OCI-LY7 (cell line): ENCODE measurements at regions not wholly inside any gene's neighbourhood (a gene's known extent, or its start where the extent isn't known, plus 50 kb on each side); places are given as distances from the start of the nearest gene placed in this dataset.

Experiments
- BruUV-seq: library from RNA; stranded (reverse); fragments of 400-500 nt; replicated peaks from 2 replicates; lab custom pipeline; 2021; lab: Mats Ljungman, UMichigan
- CTCF ChIA-PET: fragments of 300-600 bp; sonication (Branson Sonifier 250); formaldehyde crosslinking; loops from one replicate; lab custom pipeline; 2022; ENCODE audit warnings: antibody characterized with exemption; ENCODE audit not compliant: unreplicated experiment; lab: Charles Lee
- POLR2A ChIA-PET: fragments of 300-600 bp; sonication (Branson Sonifier 250); formaldehyde crosslinking; loops from one replicate; lab custom pipeline; 2022; ENCODE audit warnings: antibody characterized with exemption; lab: Charles Lee
- DNase-seq: peaks from one replicate; pipeline ENCODE4 v3.0.0-alpha.2; 2015; ENCODE audit warnings: low spot score
- H2AFZ ChIP-seq: fragments of 200-600 bp; sonication (generic), shearing (Covaris generic); 2 replicates; pipeline ENCODE4 v1.6.1; 2014; ENCODE audit warnings: mild to moderate bottlenecking, antibody characterized with exemption, low read length, moderate library complexity
- H3K27ac ChIP-seq: fragments of 200-600 bp; sonication (generic); 2 replicates; pipeline ENCODE4 v1.5.1; 2014; ENCODE audit warnings: mixed run types, low read depth, mild to moderate bottlenecking, moderate library complexity, low read length, inconsistent platforms; ENCODE audit not compliant: poor library complexity, severe bottlenecking
- H3K36me3 ChIP-seq: fragments of 200-600 bp; sonication (generic); 2 replicates; pipeline ENCODE4 v1.6.1; 2014; ENCODE audit warnings: mild to moderate bottlenecking, antibody characterized with exemption, low read length, moderate library complexity, mixed read lengths; ENCODE audit not compliant: insufficient read depth
- H3K4me1 ChIP-seq: fragments of 200-600 bp; sonication (generic); 2 replicates; pipeline ENCODE4 v1.5.1; 2014; ENCODE audit warnings: mild to moderate bottlenecking, low read length; ENCODE audit not compliant: insufficient read depth, poor library complexity, severe bottlenecking
- H3K4me2 ChIP-seq: fragments of 200-600 bp; sonication (generic); 2 replicates; pipeline ENCODE4 v1.6.1; 2014; ENCODE audit warnings: mild to moderate bottlenecking, low read length
- H3K4me3 ChIP-seq: fragments of 200-600 bp; sonication (generic); 2 replicates; pipeline ENCODE4 v1.5.1; 2014; ENCODE audit warnings: mild to moderate bottlenecking, low read depth, low read length; ENCODE audit not compliant: poor library complexity, severe bottlenecking
- H3K79me2 ChIP-seq: fragments of 200-600 bp; sonication (generic); 2 replicates; pipeline ENCODE4 v1.6.1; 2016; ENCODE audit warnings: low read depth, mild to moderate bottlenecking, low read length, moderate library complexity, mixed read lengths; ENCODE audit not compliant: insufficient read depth
- H3K9me2 ChIP-seq: fragments of 200-600 bp; sonication (generic); 2 replicates; pipeline ENCODE4 v1.6.1; 2016; ENCODE audit warnings: mild to moderate bottlenecking, low read length, mixed read lengths; ENCODE audit not compliant: insufficient read depth
- H3K9me3 ChIP-seq: fragments of 200-600 bp; sonication (generic); 2 replicates; pipeline ENCODE4 v1.6.1; 2014; ENCODE audit warnings: mild to moderate bottlenecking, mixed run types, low read length, mixed read lengths
- H4K20me1 ChIP-seq: fragments of 200-600 bp; sonication (generic); 2 replicates; pipeline ENCODE4 v1.6.1; 2014; ENCODE audit warnings: mild to moderate bottlenecking, antibody characterized with exemption, low read length, moderate library complexity, mixed read lengths; ENCODE audit not compliant: insufficient read depth
- EZH2phosphoT487 ChIP-seq: fragments of 200-600 bp; sonication (generic); IDR thresholded peaks from 2 replicates; pipeline ENCODE4 v1.6.1; 2018; ENCODE audit warnings: low read depth, borderline replicate concordance, mild to moderate bottlenecking, mixed run types, antibody characterized with exemption, low read length, moderate library complexity, mixed read lengths
- intact Hi-C: fragments of 100-400 bp; cut with micrococcal nuclease; formaldehyde crosslinking; loops from one replicate; pipeline ENCODE4 v1.10.0; 2022; ENCODE audit not compliant: unreplicated experiment
- TF ChIP-seq, protein P1 (sequence below): fragments of 200-600 bp; sonication (generic); conservative IDR thresholded peaks from 2 replicates; pipeline ENCODE4 v1.5.1; 2014; ENCODE audit warnings: mild to moderate bottlenecking, antibody characterized with exemption, low read length, moderate library complexity, mixed read lengths

DNA sequence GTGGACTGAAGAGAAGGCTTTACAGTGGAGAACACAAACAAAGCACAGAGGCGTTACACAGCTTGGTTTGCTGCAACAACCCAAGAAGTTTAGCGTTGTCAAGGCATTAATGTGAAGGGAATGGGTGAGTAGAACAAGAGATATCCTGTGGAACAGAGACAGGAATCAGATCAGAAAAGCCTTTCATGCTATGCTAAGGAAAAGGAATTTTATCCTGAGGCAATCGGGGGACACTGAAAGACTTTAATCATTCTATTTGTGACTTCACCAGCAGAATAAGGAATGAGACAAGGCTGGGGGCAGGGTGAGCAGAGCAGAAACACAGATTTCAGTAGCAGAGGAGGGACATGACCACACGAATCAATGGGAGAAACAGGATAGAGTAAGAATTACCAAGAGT, 600.7 kb downstream of the IRS1 start:
- H2AFZ ChIP-seq: no peak overlapping the region
- no peaks in the 10 kb centered on the region for H3K79me2 ChIP-seq
- POLR2A ChIA-PET: no interaction called here
- intact Hi-C loops: no loop called here
- no peak overlapping the region for H3K4me3 ChIP-seq
- no peaks in the 10 kb centered on the region for H3K4me1 ChIP-seq
- H3K36me3 ChIP-seq: no peaks in the 10 kb centered on the region
- no peak for DNase-seq
- no peaks in the 10 kb centered on the region for H3K9me2 ChIP-seq
- no TSS peak for BruUV-seq
- H4K20me1 ChIP-seq: no peaks in the 10 kb centered on the region
- H3K27ac ChIP-seq: no peak overlapping the region
- no peaks in the 10 kb centered on the region for H3K9me3 ChIP-seq
- CTCF ChIA-PET: no interaction called here
- no peak for TF ChIP-seq EZH2phosphoT487
- TF ChIP-seq, protein P1, sequence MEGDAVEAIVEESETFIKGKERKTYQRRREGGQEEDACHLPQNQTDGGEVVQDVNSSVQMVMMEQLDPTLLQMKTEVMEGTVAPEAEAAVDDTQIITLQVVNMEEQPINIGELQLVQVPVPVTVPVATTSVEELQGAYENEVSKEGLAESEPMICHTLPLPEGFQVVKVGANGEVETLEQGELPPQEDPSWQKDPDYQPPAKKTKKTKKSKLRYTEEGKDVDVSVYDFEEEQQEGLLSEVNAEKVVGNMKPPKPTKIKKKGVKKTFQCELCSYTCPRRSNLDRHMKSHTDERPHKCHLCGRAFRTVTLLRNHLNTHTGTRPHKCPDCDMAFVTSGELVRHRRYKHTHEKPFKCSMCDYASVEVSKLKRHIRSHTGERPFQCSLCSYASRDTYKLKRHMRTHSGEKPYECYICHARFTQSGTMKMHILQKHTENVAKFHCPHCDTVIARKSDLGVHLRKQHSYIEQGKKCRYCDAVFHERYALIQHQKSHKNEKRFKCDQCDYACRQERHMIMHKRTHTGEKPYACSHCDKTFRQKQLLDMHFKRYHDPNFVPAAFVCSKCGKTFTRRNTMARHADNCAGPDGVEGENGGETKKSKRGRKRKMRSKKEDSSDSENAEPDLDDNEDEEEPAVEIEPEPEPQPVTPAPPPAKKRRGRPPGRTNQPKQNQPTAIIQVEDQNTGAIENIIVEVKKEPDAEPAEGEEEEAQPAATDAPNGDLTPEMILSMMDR: no peak
- no peak overlapping the region for H3K4me2 ChIP-seq

DNA sequence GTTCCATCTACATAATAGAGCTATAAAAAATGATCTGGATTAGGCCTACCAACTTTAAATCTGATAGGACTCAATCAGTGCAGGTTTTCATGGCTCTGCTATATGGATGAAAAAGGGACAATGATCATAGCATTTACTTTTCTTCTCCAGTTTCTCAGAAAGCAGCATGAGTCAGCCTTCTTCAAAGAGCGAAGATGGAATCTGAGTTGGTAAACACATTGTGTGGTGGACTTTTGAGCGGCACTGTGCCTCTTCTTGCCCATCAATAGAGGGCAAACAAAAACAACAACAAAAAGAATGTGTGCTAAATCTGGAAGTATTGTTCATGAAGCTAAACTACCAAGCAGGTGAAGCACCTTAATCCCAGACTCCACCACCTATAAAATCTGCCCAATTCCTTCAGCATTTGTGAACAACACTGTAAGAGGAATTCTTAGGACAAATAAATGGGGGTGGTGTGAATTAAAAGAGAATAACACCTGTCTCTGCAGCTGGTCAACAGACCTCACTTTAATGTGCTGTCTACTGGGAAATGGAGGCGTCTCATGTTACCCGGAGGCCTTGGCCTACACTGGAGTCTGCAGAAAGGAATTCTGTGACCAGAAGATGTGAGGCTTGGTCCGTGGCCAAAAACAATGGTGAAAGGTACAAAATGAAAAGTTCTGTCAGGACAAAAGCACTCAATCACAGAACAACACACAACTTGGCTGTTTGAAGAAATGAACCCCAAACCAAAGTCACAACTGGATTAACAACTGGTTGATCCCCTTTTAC, 609.0 kb downstream of the IRS1 start:
- TF ChIP-seq, protein P1: no peak
- TF ChIP-seq EZH2phosphoT487: no peak
- POLR2A ChIA-PET: no interaction called here
- BruUV-seq: no TSS peak
- intact Hi-C loops: no loop called here
- Histone ChIP-seq H3K79me2 (no peaks in the 10 kb centered on the region), H4K20me1 (no peaks in the 10 kb centered on the region), H3K9me2 (no peaks in the 10 kb centered on the region), H3K4me1 (no peaks in the 10 kb centered on the region), H3K36me3 (no peaks in the 10 kb centered on the region), H3K9me3 (no peaks in the 10 kb centered on the region), H3K27ac (no peak overlapping the region), H3K4me2 (no peak overlapping the region), H3K4me3 (no peak overlapping the region), H2AFZ (no peak overlapping the region)
- DNase-seq: no peak
- CTCF ChIA-PET: no interaction called here

DNA sequence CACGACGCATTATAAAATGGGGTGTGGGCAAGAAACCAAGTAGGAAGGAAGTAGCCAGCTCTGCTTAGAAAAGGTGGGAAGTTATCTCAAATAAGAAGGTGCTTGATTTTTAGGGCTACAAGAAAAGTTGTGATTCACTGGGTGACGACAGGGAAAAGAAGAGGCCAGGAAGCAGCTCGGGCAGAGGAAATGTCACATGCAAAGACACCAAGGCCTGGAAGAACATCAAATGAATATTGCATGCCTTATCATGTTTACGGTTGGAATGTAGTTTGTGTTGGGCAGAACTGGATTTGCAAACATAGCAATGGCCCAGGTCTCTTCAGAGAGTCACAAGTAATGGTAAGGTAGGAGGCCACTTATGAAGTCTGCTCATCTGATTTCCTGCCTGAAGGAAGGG, 610.6 kb downstream of the IRS1 start:
- TF ChIP-seq EZH2phosphoT487: no peak
- TF ChIP-seq, protein P1: no peak
- intact Hi-C loops: no loop called here
- no peak overlapping the region for H3K27ac ChIP-seq
- no peak overlapping the region for H2AFZ ChIP-seq
- H4K20me1 ChIP-seq: no peaks in the 10 kb centered on the region
- ChIA-PET CTCF (no interaction called here), POLR2A (no interaction called here)
- no peaks in the 10 kb centered on the region for H3K9me3 ChIP-seq
- BruUV-seq: no TSS peak
- no peak for DNase-seq
- H3K4me2 ChIP-seq: no peak overlapping the region
- H3K4me3 ChIP-seq: no peak overlapping the region
- H3K36me3 ChIP-seq: no peaks in the 10 kb centered on the region
- no peaks in the 10 kb centered on the region for H3K9me2 ChIP-seq
- no peaks in the 10 kb centered on the region for H3K4me1 ChIP-seq
- no peaks in the 10 kb centered on the region for H3K79me2 ChIP-seq
